GM12872 (cell line): ENCODE measurements at regions not wholly inside any gene's neighbourhood (a gene's known extent, or its start where the extent isn't known, plus 50 kb on each side); places are given as distances from the start of the nearest gene placed in this dataset.

Experiments used
- TF ChIP-seq, protein P1 (sequence below): IDR thresholded peaks from 3 replicates; pipeline ENCODE4 v1.5.1; 2011; ENCODE audit warnings: low read depth, mild to moderate bottlenecking, low read length, moderate library complexity; ENCODE audit not compliant: insufficient read depth

GRCh38 chr3:194277104-194277785 lies 73.9 kb downstream of the CPN2 start:
- TF ChIP-seq, protein P1, sequence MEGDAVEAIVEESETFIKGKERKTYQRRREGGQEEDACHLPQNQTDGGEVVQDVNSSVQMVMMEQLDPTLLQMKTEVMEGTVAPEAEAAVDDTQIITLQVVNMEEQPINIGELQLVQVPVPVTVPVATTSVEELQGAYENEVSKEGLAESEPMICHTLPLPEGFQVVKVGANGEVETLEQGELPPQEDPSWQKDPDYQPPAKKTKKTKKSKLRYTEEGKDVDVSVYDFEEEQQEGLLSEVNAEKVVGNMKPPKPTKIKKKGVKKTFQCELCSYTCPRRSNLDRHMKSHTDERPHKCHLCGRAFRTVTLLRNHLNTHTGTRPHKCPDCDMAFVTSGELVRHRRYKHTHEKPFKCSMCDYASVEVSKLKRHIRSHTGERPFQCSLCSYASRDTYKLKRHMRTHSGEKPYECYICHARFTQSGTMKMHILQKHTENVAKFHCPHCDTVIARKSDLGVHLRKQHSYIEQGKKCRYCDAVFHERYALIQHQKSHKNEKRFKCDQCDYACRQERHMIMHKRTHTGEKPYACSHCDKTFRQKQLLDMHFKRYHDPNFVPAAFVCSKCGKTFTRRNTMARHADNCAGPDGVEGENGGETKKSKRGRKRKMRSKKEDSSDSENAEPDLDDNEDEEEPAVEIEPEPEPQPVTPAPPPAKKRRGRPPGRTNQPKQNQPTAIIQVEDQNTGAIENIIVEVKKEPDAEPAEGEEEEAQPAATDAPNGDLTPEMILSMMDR: no peak

GRCh38 chr3:194277786-194278130 lies 73.4 kb downstream of the CPN2 start:
- TF ChIP-seq, protein P1: no peak

- TF ChIP-seq, protein P1: no peak
Observed at GRCh38 chr3:194278186-194278845, 72.8 kb downstream of the CPN2 start.

DNA sequence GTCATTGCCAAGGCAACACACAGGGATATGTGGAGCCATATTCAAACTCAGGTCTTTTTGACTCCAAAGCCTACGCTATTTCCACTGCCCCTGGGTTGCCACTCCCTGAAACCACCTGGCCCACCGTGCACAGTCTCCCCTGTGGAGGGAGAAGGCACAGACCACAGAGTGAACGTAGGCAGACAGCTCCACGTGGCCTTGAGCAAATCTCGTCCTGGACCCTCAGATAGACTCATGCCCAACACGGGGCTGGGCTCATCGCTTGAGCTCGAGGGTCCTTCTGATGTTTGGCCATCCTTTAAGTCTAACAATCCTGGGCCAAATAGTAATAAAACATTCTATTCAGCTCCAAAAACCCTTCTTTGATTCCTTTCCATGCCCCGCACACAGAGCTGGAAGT lies 72.0 kb downstream of the CPN2 start:
- TF ChIP-seq, protein P1: no peak

DNA sequence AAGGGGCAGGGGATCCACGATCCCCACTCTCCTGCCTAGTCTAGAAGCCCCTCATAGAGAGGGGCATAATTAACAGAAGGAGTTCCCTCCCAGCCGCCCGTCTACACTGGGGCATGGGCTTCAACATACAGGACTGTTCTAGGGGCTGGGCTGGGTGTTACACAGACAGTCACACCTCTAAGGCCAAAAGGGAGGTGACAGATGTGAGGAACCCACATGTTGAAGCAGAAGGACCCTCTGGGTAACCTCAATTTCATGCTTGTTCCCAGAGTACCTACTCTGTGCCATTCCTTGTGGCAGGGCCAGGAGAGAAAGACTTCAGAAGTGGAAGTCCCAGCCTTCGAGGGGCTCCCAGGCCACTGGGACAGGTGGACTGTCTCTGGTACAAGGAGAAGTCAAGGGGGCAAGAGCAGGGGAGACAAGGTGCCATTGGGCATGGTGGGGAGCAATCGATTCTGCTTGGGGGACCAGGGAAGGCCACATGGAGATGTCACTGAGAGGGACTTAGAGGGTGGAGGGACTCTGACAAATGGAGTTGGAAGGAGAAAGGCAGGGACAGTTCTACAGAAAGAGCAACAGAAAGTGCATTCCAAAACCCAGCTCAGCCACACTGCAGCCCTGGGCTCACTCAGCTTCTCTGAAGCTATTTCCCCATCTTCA lies 71.3 kb downstream of the CPN2 start:
- TF ChIP-seq, protein P1: no peak

DNA sequence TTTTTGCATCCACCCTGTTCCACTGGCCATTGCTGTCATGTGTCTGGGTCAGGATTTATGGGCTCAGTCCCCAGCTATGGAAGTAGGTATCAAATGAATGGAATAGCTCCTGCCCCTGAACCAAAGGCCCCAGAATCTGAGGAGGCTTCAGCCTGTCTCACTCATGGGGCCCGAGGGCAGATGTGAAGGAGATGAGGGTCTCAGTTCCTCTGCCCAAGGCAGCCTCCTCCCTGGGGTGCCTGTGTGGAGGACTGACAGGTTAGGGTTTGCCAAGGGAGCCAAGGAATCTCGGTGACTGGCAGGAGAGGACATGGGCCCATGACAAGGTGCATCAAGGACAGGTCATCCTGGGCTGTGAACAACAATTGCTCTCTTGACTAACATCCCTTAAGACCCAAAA lies 70.4 kb downstream of the CPN2 start:
- TF ChIP-seq, protein P1: no peak

- TF ChIP-seq, protein P1: no peak
Observed at GRCh38 chr3:194281306-194281705, 69.8 kb downstream of the CPN2 start.
